Astrocyte (in vitro differentiated cells and primary cell): ENCODE measurements at regions not wholly inside any gene's neighbourhood (a gene's known extent, or its start where the extent isn't known, plus 50 kb on each side); places are given as distances from the start of the nearest gene placed in this dataset.

Experiments used
- DNase-seq: peaks from one replicate; pipeline ENCODE4 v3.0.0-alpha.2; 2010; ENCODE audit warnings: low read depth
- FAIRE-seq: peaks from 2 replicates; lab custom pipeline; 2011; peaks lifted over from hg19 to GRCh38; lab: Jason Lieb, UNC
- H2AFZ ChIP-seq: 2 replicates; pipeline ENCODE4 v1.6.0; 2012; ENCODE audit warnings: low read depth, low read length, inconsistent platforms
- H3K27ac ChIP-seq: 2 replicates; pipeline ENCODE4 v1.5.1; 2011; ENCODE audit warnings: low read depth, low read length, inconsistent platforms
- H3K27me3 ChIP-seq: 2 replicates; pipeline ENCODE4 v1.6.0; 2011; ENCODE audit warnings: low read length, inconsistent platforms; ENCODE audit not compliant: insufficient read depth
- H3K36me3 ChIP-seq: 2 replicates; pipeline ENCODE4 v1.5.1; 2011; ENCODE audit warnings: low read length, inconsistent platforms; ENCODE audit not compliant: insufficient read depth
- H3K4me1 ChIP-seq: 2 replicates; pipeline ENCODE4 v1.5.1; 2011; ENCODE audit warnings: low read length, inconsistent platforms; ENCODE audit not compliant: insufficient read depth
- H3K4me2 ChIP-seq: 2 replicates; pipeline ENCODE4 v1.6.0; 2012; ENCODE audit warnings: low read length, inconsistent platforms
- H3K4me3 ChIP-seq: 2 replicates; pipeline ENCODE4 v1.5.1; 2011; ENCODE audit warnings: low read depth, mild to moderate bottlenecking, low read length, inconsistent platforms; ENCODE audit not compliant: insufficient read depth
- H3K79me2 ChIP-seq: 2 replicates; pipeline ENCODE4 v1.6.0; 2012; ENCODE audit warnings: mild to moderate bottlenecking, low read length, inconsistent platforms; ENCODE audit not compliant: insufficient read depth
- H3K9ac ChIP-seq: 2 replicates; pipeline ENCODE4 v1.6.0; 2012; ENCODE audit warnings: mild to moderate bottlenecking, low read length, inconsistent platforms
- H3K9me3 ChIP-seq: 2 replicates; pipeline ENCODE4 v1.5.1; 2012; ENCODE audit warnings: low read depth, mild to moderate bottlenecking, low read length, inconsistent platforms; ENCODE audit not compliant: insufficient read depth
- H4K20me1 ChIP-seq: 2 replicates; pipeline ENCODE4 v1.6.0; 2012; ENCODE audit warnings: low read length, inconsistent platforms; ENCODE audit not compliant: insufficient read depth
- H3K27ac Mint-ChIP-seq: one replicate; pipeline ENCODE4 v1.8.0; 2021; ENCODE audit warnings: mild to moderate bottlenecking, mixed read lengths; ENCODE audit not compliant: unreplicated experiment
- H3K27me3 Mint-ChIP-seq: one replicate; pipeline ENCODE4 v1.8.0; 2021; ENCODE audit warnings: low read depth, mixed read lengths; ENCODE audit not compliant: unreplicated experiment
- H3K36me3 Mint-ChIP-seq: one replicate; pipeline ENCODE4 v1.8.0; 2021; ENCODE audit warnings: low read depth, mixed read lengths; ENCODE audit not compliant: unreplicated experiment
- H3K4me1 Mint-ChIP-seq: one replicate; pipeline ENCODE4 v1.8.0; 2021; ENCODE audit warnings: low read depth, mixed read lengths; ENCODE audit not compliant: unreplicated experiment
- H3K4me3 Mint-ChIP-seq: one replicate; pipeline ENCODE4 v1.8.0; 2021; ENCODE audit warnings: mild to moderate bottlenecking, moderate library complexity, mixed read lengths; ENCODE audit not compliant: unreplicated experiment
- H3K9me3 Mint-ChIP-seq: one replicate; pipeline ENCODE4 v1.8.0; 2021; ENCODE audit warnings: mild to moderate bottlenecking, mixed read lengths; ENCODE audit not compliant: unreplicated experiment
- CTCF ChIP-seq: IDR thresholded peaks from 2 replicates; pipeline ENCODE4 v1.5.1; 2011; ENCODE audit warnings: low read depth, mild to moderate bottlenecking, inconsistent platforms, low read length, moderate library complexity; ENCODE audit not compliant: insufficient read depth
- EZH2 ChIP-seq: IDR thresholded peaks from 2 replicates; pipeline ENCODE4 v1.6.1; 2012; ENCODE audit warnings: mild to moderate bottlenecking, low read length, inconsistent platforms; ENCODE audit not compliant: insufficient read depth

GRCh38 chr21:16674949-16675348, 837.9 kb upstream of the CXADR start:
- H3K36me3 ChIP-seq = no peaks in the 10 kb centered on the region
- TF ChIP-seq EZH2 = no peak
- no peak for TF ChIP-seq CTCF
- no peaks in the 10 kb centered on the region for H3K27me3 Mint-ChIP-seq
- H3K27ac Mint-ChIP-seq = no peak overlapping the region
- H3K4me3 ChIP-seq = no peak overlapping the region
- DNase-seq (no peak), FAIRE-seq (no peak)
- no peaks in the 10 kb centered on the region for H3K9me3 ChIP-seq
- no peaks in the 10 kb centered on the region for H3K9me3 Mint-ChIP-seq
- no peak overlapping the region for H3K4me2 ChIP-seq
- no peak overlapping the region for H3K4me3 Mint-ChIP-seq
- no peaks in the 10 kb centered on the region for H3K79me2 ChIP-seq
- no peaks in the 10 kb centered on the region for H3K4me1 ChIP-seq
- no peaks in the 10 kb centered on the region for H4K20me1 ChIP-seq
- peaks cover 5% of the 10 kb centered on the region for H3K4me1 Mint-ChIP-seq
- H3K9ac ChIP-seq = no peak overlapping the region
- no peak overlapping the region for H3K27ac ChIP-seq
- no peaks in the 10 kb centered on the region for H3K36me3 Mint-ChIP-seq
- no peaks in the 10 kb centered on the region for H3K27me3 ChIP-seq
- no peak overlapping the region for H2AFZ ChIP-seq

GRCh38 chr21:16676391-16676790, 836.5 kb upstream of the CXADR start:
- no peak overlapping the region for H2AFZ ChIP-seq
- H3K4me2 ChIP-seq = no peak overlapping the region
- no peak overlapping the region for H3K27ac ChIP-seq
- Mint-ChIP-seq H3K9me3 (no peaks in the 10 kb centered on the region), H3K36me3 (no peaks in the 10 kb centered on the region), H3K4me1 (peaks cover 5% of the 10 kb centered on the region), H3K4me3 (no peak overlapping the region), H3K27ac (peak overlapping the region; percentile 36), H3K27me3 (no peaks in the 10 kb centered on the region)
- no peaks in the 10 kb centered on the region for H3K27me3 ChIP-seq
- TF ChIP-seq EZH2 = no peak
- TF ChIP-seq CTCF = no peak
- FAIRE-seq (no peak), DNase-seq (no peak)
- no peaks in the 10 kb centered on the region for H4K20me1 ChIP-seq
- H3K9me3 ChIP-seq = no peaks in the 10 kb centered on the region
- H3K9ac ChIP-seq = no peak overlapping the region
- no peaks in the 10 kb centered on the region for H3K36me3 ChIP-seq
- no peaks in the 10 kb centered on the region for H3K4me1 ChIP-seq
- no peaks in the 10 kb centered on the region for H3K79me2 ChIP-seq
- no peak overlapping the region for H3K4me3 ChIP-seq

- Histone ChIP-seq H3K27ac (no peak overlapping the region), H3K4me2 (no peak overlapping the region), H3K4me3 (no peak overlapping the region), H3K4me1 (no peaks in the 10 kb centered on the region), H3K9ac (no peak overlapping the region), H3K79me2 (no peaks in the 10 kb centered on the region), H3K36me3 (no peaks in the 10 kb centered on the region), H3K27me3 (no peaks in the 10 kb centered on the region), H2AFZ (no peak overlapping the region), H3K9me3 (no peaks in the 10 kb centered on the region), H4K20me1 (no peaks in the 10 kb centered on the region)
- FAIRE-seq = no peak
- no peak overlapping the region for H3K4me3 Mint-ChIP-seq
- no peaks in the 10 kb centered on the region for H3K27me3 Mint-ChIP-seq
- peaks cover 5% of the 10 kb centered on the region for H3K4me1 Mint-ChIP-seq
- TF ChIP-seq EZH2 = no peak
- no peak for TF ChIP-seq CTCF
- no peak overlapping the region for H3K27ac Mint-ChIP-seq
- no peak for DNase-seq
- no peaks in the 10 kb centered on the region for H3K36me3 Mint-ChIP-seq
- no peaks in the 10 kb centered on the region for H3K9me3 Mint-ChIP-seq
These were observed 834.2 kb upstream of the CXADR start for GRCh38 chr21:16678429-16679160.
